GM19455 (cell line): ENCODE measurements at regions not wholly inside any gene's neighbourhood (a gene's known extent, or its start where the extent isn't known, plus 50 kb on each side); places are given as distances from the start of the nearest gene placed in this dataset.

ENCODE experiments used
- ATAC-seq: cut with Tn5 transposase; IDR thresholded peaks from one replicate; pipeline ENCODE4 v1.9.1; 2021; ENCODE audit not compliant: unreplicated experiment

DNA sequence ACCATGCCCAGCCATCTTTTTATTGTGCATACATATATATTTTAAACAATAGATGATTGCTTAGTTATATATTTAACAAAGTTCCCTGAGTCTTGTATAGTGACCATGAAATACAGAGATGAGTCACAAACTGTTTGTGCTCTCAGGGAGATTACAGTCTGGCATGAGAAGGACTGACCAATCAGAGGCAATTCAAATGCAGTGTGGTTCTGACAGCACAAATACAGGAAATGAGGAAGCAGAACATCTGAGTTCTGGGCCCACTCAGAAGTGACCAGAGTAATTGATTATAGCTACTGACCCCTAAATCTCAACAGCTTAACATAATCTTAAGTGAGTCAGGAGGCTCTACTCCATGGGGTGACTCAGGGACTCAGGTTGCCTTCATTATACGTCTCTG lies 534.5 kb downstream of the OMA1 start:
- no peak for ATAC-seq

DNA sequence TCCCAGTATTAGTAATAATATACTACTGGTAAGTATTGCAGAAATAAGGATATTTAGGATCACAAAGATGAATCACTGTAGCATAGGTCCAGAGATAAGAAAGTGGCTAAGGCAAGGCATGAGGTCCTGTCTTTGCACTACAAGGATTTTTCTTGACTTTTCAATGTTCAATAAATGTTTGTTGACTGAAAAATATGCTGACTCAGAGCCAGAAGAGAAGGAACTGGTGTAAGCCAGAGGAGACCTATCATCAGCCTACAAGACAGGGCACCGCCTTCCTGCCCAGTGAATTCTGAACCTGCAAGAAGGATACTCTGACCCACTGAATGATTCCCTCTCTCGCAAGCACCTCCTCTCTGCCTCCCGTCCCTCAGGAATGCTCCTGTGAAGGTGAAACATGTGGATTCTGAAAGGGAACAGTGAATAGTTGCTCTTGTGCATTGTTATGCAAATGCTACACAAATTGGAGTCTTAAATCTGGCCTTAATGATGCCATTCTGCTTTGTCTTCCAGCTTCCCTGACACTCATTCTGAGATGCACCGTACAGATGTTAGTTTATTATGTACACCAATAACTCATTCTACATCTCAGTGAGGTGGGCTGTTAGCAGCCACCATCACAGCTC lies 540.0 kb downstream of the OMA1 start:
- ATAC-seq = no peak

DNA sequence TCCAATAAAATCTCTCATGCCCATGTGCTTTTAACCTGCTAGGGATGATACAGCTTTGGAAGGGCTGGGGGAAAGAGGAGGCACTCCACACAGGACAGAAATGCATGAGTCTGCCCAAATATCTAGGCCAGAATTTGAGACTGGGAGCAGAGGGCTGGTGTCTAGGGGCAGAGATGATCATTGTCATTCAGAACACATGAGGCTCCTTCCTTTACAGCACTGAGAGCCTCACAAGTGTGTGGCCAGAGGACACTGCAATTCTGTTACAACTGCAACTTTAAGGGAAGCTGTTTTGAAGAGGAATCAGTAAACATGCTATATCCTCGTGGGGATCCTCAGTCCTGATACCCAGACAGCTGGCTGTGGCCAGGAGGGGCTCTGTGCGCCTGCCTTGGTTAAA lies 541.3 kb downstream of the OMA1 start:
- ATAC-seq = no peak

DNA sequence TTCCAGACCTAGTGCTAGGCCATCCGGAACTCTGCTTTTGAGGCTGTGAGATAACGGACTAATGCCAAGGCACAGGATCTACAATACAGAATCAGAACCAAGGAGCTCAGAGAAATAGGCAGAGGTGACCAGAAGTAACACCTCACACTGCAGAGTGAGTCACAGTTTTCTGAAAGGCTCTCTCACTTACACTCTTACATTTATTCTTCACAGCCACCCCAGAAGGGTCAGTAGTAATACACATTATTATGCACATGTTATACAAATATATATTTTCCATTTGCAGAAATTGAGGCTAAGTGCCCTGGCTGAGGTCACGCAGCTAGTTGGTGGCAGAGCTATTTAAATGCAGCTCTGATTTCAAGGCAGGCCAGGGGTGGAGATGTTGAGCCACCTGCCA lies 542.5 kb downstream of the OMA1 start:
- ATAC-seq = no peak

DNA sequence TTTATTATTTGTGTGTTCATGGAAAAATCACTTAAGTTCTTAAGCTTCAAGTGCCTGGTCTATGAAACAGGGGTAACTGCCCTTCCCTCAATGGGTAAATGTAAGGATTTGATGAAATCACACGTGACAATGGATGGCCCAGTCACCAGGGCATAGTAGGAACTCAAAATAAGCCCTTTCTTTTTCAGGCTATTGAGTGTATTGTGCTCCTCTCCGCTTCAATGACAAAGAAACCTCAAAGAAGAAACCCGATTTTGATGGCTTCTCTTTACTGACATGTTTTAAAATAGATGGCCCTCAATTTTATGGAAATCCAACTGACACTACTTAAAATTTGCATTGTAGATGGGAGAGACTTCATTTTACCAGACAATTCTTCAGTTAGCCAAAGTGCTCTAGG lies 543.5 kb downstream of the OMA1 start:
- no peak for ATAC-seq

DNA sequence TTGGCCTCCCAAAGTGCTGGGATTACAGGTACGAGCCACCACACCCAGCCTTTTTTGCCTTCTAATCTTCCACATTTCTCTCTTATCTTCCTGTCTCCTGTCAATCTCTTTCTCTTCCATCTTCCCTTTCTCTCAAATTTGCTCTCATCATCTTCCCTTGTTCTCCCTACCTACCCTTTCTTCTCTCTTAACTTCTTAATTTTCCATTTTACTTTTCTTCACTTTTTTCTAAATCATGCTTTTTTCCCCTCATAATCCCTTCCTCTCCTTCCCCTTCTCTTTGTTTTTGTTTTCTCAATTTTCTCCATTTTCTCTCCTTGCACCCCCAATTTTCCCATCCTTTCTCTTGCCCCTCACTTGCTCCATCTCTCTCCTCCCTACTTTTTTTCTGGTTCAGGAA lies 545.7 kb downstream of the OMA1 start:
- ATAC-seq = no peak

DNA sequence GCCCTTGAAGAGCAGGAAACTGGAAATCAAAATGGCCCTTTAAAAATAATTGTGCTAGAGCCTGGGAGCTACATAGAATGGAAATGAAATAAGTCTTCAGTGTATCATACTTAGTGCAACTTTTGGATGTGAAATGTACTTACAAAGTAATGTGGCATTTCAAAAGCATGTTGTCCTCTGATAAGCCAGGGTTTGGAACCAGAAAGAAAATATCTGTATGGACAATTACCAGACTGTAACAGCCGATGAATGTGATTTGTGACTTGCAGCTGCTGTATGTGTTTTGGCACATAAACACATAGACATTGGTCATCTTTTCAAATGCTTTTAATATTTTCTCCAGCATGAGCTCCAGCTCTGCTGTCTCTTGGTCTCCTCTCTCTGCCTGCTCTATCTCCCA lies 546.4 kb downstream of the OMA1 start:
- no peak for ATAC-seq

DNA sequence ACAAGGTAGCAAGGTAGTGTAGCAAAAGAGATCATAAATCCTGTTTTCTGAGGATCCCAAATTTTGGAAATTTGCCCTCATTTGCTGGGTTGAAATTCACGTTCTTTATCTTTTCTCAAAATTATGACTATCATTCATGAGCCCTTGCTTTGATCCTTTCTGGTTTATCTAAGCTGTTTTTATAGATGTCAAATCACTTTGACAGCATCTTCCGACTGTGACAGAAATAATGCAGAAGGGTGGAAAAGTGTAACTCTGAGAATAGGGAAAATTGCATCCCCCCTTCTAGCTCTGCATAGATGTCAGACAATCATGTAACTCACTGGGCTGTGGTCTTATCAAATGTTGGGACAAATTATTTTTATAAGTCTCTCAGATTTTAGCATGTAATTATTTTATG lies 550.1 kb downstream of the OMA1 start:
- ATAC-seq = no peak

DNA sequence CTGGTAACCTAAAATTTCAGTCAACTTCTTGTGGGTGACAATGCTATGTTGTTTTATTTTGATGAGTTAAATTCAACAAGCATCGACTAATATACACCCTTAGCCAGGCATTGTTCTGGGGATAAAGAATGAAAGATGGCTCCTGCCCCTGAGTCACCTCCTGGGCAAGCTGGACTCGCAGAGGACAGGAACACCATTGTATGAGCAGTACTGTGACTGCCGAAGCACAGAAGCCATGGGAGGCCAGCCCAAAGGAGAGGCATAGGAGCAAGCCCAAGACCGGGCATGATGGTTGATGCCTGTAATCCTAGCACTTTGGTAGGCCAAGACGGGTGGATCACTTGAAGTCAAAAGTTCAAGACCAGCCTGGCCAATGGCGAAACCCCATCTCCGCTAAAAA lies 555.2 kb downstream of the OMA1 start:
- ATAC-seq = no peak

DNA sequence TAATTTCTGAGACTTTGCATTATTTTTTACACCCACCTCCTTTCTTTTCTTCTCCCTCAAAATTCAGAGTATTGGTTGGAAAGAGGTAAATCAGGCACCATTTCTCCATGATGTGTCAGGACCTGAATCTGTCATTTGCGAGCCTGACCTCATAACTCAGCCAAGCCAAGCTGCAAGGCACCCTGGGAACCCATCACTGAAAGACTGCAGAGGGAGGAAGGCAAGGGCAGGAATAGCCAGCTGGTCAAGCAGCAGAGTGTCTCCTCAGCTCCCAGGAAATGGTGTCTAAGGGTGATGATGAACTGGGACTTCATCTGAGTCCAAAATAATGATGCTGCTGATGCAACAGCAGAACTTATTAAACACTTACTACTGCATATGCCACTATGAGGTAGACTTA lies 556.6 kb downstream of the OMA1 start:
- no peak for ATAC-seq

DNA sequence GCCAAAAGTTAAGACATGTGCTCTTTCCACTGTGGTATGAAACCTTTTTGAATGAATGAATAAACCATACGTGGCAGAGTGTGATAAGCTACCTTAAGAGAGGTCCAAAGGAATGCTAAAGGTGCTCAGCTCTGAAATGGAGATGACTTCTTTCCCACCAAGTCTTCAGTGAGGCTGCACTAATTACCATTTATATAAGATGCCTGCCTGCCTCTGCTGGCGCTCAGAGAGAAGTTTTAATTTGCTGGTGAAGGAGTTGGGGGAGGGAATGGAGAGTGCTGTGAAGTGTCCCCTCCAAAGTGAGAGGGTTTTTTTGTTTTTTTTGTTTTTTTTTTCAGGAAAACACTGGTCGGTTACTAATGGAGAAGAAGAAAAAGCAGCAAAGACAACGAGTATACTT lies 559.0 kb downstream of the OMA1 start:
- ATAC-seq = no peak

DNA sequence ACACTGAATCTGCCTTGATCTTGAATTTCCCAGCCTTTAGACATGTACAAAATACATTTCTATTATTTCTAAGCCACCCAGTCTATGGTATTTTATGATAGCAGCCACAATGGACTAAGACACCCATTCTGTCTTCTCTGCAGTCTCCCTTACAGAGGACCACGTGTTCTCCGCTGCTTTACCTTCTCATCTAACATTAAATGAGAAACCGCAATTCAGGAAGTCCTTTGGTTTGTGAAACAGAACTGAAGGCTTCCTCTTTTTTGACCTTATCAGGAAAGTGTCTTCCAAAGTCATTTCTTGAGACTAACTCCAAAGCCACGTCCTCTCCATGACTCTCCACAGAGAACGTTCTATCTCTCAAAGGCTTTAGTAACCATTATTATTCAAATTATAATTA lies 560.1 kb downstream of the OMA1 start:
- ATAC-seq = no peak

DNA sequence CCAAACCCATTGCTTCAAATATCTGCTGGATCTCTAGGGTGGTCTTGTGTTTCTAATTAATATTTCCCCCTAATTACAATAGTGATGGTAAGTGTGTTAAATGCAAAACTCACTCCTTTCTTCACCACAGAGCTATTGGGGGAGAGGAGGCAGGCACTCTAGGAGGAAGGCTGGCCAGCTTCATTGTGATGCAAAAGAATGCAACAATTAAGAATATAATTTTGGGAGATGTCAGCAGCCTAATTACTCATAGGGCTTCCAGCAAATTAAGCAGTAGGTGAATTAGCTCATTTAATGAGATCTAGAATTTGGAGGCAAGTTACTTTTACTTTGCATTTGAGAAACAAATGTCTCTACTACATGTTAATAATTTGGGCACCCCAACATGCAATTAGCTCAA lies 560.4 kb upstream of the DAB1 start:
- no peak for ATAC-seq

DNA sequence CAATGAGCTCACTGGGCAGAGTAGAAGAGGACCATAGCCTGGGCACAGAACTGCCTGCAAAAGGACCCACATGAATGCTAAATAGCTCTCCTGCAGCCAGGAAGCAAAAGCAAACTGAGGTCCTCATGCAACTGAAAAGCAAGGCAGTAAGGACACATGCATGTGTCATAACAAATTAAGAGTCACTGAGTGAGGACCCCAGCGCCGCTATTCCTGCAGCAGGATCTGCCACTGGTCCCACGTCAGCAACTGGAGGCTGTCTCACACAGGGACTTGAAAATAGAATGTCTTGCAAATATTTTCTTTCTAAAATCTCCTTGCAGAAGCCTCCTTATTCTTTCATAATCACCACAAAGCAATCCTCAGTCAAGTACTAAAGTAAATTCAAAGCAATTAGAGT lies 559.6 kb upstream of the DAB1 start:
- no peak for ATAC-seq

DNA sequence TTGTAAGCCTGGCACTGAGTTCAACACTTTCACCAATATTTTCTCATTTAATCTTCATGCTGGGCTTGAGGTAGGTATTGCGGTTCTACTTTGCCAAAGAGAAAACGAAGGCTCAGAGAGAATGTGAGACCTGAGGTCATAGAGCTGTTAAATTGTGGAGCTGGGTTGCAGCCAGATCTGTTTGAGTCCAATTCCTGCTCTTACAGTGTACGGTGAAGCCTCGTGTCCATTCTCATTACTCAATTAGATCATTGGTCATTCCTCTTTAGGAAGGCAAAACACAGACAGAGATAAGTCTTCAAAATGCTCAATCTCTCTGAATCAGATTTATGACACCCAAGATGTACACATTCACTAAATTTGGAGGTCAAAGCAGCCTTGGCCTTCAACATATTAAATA lies 559.0 kb upstream of the DAB1 start:
- no peak for ATAC-seq

DNA sequence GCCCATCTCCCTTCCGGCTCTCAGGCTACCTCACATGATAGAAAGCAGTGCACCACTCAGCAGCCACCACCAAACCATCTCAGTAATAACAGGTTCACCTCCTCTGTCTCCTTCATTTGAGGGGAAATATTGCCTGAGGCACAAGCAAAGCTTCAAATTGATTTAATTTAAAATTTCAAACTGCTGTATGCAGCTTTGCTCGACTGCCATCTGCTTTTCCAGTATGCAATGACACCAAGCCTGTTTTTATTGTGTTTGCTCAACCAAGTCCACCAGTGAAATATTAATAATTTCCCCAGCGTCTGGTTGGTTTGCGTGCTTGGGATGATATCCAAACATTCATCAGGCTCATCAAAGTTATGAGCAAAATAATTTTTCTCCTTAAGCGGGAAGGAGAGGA lies 552.4 kb upstream of the DAB1 start:
- ATAC-seq = no peak

DNA sequence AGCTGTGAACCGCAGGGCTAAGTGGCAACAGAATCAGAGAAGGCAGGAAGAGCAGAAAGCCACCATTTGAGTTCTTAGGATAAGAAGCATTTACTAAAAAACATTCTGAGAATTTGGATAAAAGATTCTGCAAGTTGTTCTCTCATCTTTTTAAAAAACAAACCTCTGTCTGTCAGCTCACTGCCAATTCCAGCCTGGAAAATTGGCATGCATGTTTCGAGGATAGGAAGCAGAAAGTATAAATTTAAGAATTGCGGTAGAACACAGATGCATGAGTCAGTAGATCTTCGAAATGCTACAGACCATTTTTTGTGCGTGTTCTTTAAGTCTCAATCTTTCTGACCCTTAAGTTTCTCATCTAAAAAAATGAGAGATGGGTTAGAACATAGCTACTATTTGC lies 544.5 kb upstream of the DAB1 start:
- no peak for ATAC-seq

DNA sequence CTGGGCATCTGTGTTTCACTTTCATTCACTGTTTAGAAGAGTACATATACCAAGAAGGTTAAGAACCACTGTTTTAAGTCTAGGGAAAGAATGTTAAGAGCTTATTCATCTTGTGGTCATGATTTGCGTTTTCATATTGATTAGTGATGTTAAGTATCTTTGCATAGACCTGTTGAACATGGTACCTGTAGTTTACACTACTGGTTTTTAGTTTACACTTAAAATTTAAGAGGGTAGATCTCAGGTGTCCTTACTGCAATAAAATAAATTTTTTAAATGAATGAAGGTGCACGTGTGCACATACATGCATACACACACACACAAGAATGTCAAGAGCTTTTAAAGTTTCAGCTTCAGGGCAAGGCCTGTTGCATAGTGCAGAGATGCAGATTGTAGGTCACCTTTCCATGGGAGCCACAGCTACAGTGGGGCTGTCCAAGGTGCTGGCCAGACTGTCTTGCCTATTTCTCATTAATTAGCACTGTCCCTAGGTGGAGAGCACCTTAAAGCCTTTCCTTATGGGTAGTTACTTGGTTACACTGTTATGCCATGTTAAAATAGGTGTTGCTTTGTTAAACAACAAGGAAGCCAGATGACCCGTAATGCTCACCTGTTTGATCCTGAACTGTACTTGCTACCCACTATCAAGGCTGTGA lies 543.0 kb upstream of the DAB1 start:
- no peak for ATAC-seq

DNA sequence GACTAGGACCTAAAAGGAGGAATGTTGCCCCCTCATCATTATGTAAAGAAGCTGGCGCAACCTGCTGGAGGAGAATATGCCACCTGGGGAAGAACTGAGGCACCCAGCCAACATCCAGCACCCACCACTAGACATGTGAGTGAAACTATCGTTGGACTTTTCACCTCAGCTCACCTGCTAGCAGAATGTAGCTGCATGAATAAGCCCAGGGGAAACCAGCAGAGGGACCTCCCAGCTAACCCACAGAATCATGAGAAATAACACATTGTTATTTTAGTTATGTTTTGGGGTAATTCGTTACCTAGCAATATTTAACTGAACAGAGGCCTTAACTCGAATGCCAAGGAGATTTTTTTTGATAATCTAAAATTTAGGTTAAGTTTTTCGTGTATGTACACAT lies 542.5 kb upstream of the DAB1 start:
- no peak for ATAC-seq

DNA sequence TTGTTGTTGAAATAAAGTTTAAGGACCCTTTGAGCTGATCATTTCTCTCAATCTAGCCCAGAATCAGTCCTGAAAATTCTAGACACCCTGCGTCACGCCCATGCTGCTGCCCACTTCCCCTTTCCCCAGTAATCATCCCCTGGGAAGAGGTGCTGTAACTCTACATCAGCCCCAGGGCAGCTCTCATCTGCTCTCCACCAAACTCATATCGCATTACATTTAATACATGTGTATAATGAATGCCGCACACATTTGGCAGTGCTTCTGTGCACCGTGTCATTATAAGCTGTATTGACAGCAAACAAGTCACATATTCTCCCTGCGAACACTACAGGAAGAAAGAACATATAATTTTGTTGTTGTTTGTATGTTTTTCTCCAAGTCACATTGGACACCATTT lies 539.7 kb upstream of the DAB1 start:
- no peak for ATAC-seq

DNA sequence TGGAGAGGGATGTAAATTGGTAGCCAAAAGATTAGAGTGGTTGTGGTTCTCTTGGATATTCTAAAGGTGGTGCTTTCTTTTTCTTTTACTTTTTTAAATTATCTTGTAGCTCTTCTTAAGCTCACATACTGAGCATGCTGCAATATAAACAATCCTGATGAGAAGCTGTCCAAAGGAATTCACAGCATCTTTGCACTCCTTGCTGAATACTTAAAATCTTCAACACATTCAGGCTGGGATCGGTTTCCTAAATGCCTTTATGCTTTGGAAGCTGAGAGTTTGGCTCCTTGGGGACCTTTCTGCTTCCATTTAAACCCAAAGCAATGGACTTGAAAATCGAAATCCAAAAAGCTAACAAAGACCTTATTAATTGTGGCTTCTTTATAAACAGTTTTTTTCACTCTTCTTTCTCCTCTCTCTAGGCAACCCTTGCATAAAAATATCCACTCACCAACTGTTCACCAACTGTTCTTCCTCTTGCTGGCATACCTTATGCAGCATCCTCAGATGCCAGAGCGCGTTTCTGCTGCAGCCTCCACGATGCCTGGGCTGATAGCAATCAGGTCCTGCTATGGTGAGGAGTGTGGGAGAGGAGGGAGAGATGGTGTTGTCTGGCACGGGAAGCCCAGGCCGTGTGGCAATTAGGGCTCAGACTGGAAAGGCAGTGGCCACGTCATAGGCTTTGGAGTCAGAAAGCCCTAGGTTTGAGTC lies 535.8 kb upstream of the DAB1 start:
- ATAC-seq = no peak

DNA sequence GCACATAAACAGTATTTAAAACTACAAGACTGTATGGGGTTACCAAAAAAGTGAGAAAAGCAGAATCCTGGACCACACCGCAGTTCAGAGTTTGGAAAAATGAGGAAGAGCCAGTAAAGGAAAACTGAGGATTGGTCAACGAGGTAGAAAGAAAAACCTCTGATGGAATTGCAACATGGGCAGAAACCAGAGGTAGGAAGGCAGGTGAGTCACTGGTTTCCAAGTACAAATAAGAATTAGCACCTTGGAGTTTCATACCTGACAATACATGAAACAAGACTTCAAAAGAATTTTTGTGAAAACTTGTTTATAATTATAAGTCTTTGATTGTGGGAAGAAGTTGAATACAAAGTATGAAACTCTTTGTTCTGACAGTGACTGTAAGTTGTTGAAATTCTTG lies 533.7 kb upstream of the DAB1 start:
- no peak for ATAC-seq

DNA sequence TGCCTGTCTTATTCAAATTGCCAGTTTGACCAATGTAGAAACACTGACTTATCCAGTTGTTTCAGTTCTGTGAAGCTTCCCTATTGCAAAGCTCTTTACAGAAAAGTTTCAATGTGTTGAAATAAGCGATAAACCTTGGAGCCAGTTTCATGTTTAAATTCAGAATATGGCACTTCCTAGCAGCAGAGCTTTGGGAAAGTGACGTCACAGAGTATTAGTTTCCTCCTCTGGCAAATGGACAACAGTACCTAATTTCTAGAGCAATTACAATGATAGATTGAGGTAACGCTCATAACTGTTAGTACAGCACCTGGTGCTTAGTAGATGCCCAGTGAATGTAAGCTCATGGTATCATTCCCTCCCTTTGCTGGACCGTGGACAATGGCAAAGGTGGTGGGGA lies 527.5 kb upstream of the DAB1 start:
- no peak for ATAC-seq
